Small intestine (tissue), 7 donors: ENCODE measurements at regions not wholly inside any gene's neighbourhood (a gene's known extent, or its start where the extent isn't known, plus 50 kb on each side); places are given as distances from the start of the nearest gene placed in this dataset.
"Not testable (repeated sequence)": the region's sequence is repeated elsewhere in the genome, so short reads cannot be mapped to it uniquely, and the experiment has no call there.

Experiments
- DNase-seq, 2 donors: peaks; one replicate each; pipeline versions ENCODE4 v3.0.0 to v3.0.0-alpha.2; 2013
- FAIRE-seq: peaks from 2 replicates; lab custom pipeline; 2012; peaks lifted over from hg19 to GRCh38; lab: Jason Lieb, UNC
- H3K27ac ChIP-seq, 3 donors: one replicate each; pipeline ENCODE4 v1.5.1; 2013; ENCODE audit warnings: low read length in 2 of 3, mild to moderate bottlenecking in 2 of 3, control low read depth in 1 of 3, inconsistent platforms in 1 of 3, low read depth in 1 of 3, moderate library complexity in 1 of 3
- H3K27me3 ChIP-seq, 3 donors: one replicate each; pipeline ENCODE4 v1.6.1; 2013; ENCODE audit warnings: low read length in 3 of 3, inconsistent platforms in 1 of 3; ENCODE audit not compliant: control insufficient read depth in 3 of 3, insufficient read depth in 3 of 3
- H3K36me3 ChIP-seq, 3 donors: one replicate each; pipeline ENCODE4 v1.6.1; 2013; ENCODE audit warnings: low read length in 3 of 3, inconsistent platforms in 1 of 3, low read depth in 1 of 3, mild to moderate bottlenecking in 1 of 3, moderate library complexity in 1 of 3; ENCODE audit not compliant: control insufficient read depth in 3 of 3, insufficient read depth in 2 of 3
- H3K4me1 ChIP-seq, 3 donors: one replicate each; pipeline ENCODE4 v1.6.1; 2013; ENCODE audit warnings: low read length in 2 of 3, inconsistent platforms in 1 of 3, low read depth in 1 of 3, mild to moderate bottlenecking in 1 of 3, moderate library complexity in 1 of 3; ENCODE audit not compliant: control insufficient read depth in 3 of 3, insufficient read depth in 2 of 3
- H3K4me3 ChIP-seq, 3 donors: one replicate each; pipeline ENCODE4 v1.5.1; 2013; ENCODE audit warnings: low read length in 3 of 3, control low read depth in 1 of 3, inconsistent platforms in 1 of 3, low read depth in 1 of 3, mild to moderate bottlenecking in 1 of 3, moderate library complexity in 1 of 3
- H3K9me3 ChIP-seq, 2 donors: one replicate each; pipeline ENCODE4 v1.6.1; 2013; ENCODE audit warnings: low read depth in 1 of 2, low read length in 1 of 2; ENCODE audit not compliant: control insufficient read depth in 2 of 2, insufficient read depth in 1 of 2
- WGBS, 3 donors: extraction: QIAGEN DNeasy Blood & Tissue Kit; methylation state at CpG; one replicate each; pipeline ENCODE4 v1.1.7; 2013; 5-methylcytosine and 5-hydroxymethylcytosine counted together
- donor health status: healthy with polysubstance abuse.
- donor health status: control.
- donor health status: control.
- donor health status: Bipolar disorder and iron deficiency.
- donor health status: healthy.

DNA sequence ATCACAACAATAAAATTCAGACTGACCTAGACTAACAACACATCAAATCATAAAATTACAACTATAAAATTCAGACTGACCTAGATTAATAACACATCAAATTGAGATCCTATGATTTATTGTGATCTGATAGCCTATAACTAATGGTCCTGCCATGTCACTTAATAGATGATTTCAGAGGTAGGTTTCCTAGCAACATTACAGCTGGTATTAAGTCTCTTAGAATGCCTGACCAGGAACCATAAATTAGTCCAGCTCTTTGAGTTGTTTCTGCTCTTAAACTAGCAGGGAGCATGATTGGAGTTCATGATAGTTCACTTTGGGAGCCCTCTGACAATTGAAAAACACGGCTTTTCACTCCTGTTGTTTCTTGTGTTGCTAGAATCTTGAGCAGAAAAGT lies 318.9 kb downstream of the BMPER start:
- no peak for DNase-seq
- WGBS, 3 donors, result 18 to 42% (median 28%) methylated on average over 1 of the region's 1 CpG
- H3K4me1 ChIP-seq, result no peaks in the 10 kb centered on the region
- no peaks in the 10 kb centered on the region for H3K36me3 ChIP-seq
- FAIRE-seq, result no peak
- no peak overlapping the region for H3K27ac ChIP-seq
- H3K4me3 ChIP-seq, result no peak overlapping the region
- H3K9me3 ChIP-seq, result no peaks in the 10 kb centered on the region
- no peaks in the 10 kb centered on the region for H3K27me3 ChIP-seq

DNA sequence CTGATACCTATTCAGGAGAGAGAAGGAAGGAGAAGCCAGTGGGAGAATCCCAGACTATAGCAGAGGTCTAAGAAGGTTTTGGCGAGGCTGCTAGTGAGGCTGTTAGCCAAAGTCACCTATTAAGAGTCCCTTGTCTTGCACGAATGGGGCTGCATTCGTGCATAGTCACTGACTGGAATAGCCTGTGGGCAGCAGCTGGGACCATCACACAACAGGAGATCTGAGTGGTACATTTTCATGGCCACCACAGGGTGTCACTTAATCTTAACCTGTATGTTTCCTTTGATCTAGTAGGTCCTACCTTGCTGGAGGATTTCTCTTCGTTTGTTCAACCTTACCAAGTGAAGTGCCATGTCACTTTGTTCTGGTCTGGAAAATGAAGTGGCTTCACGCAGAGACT lies 319.9 kb downstream of the BMPER start:
- Histone ChIP-seq H3K36me3 (no peaks in the 10 kb centered on the region), H3K9me3 (no peaks in the 10 kb centered on the region), H3K4me3 (no peak overlapping the region), H3K4me1 (no peaks in the 10 kb centered on the region), H3K27me3 (no peaks in the 10 kb centered on the region), H3K27ac (no peak overlapping the region)
- DNase-seq (no peak), FAIRE-seq (no peak)
- WGBS, 3 donors, result 66 to 76% (median 70%) methylated on average over 5 of the region's 5 CpGs

DNA sequence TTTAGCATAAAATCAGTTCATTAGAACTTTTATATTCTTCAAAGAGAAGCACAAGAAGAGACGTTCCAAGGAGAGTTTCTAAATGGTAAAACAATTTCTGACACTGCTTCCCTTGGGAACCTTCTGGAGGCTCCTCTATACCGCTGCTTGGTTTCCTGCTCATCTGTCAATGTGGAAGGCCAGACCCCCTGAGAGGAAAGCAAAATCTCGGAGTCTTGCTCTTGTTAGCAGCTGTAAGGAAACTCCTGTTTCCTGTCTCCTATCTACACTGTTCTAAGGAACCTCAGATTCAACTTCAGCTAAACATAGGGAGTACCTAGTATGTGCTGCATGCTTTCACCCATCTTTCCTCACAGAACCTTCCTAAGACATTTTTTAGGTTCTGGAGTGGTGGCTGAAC lies 322.2 kb downstream of the BMPER start:
- H3K9me3 ChIP-seq, result no peaks in the 10 kb centered on the region
- H3K27ac ChIP-seq, result no peak overlapping the region
- no peak for DNase-seq
- H3K27me3 ChIP-seq, result no peaks in the 10 kb centered on the region
- H3K4me1 ChIP-seq, result no peaks in the 10 kb centered on the region
- FAIRE-seq, result no peak
- H3K36me3 ChIP-seq, result no peaks in the 10 kb centered on the region
- H3K4me3 ChIP-seq, result no peak overlapping the region
- 33 to 47% (median 45%) methylated on average over 3 of the region's 3 CpGs for WGBS, 3 donors

GRCh38 chr7:34235101-34235500 lies 329.8 kb downstream of the BMPER start:
- not testable (repeated sequence) for H3K27ac ChIP-seq, H3K4me3 ChIP-seq, H3K27me3 ChIP-seq, H3K36me3 ChIP-seq, FAIRE-seq, H3K9me3 ChIP-seq, H3K4me1 ChIP-seq, DNase-seq
- WGBS, 3 donors, result 78 to 81% (median 80%) methylated on average over 5 of the region's 5 CpGs

GRCh38 chr7:34236057-34236456 lies 330.7 kb downstream of the BMPER start:
- no peak for FAIRE-seq
- 71 to 88% (median 80%) methylated on average over 2 of the region's 2 CpGs for WGBS, 3 donors

DNA sequence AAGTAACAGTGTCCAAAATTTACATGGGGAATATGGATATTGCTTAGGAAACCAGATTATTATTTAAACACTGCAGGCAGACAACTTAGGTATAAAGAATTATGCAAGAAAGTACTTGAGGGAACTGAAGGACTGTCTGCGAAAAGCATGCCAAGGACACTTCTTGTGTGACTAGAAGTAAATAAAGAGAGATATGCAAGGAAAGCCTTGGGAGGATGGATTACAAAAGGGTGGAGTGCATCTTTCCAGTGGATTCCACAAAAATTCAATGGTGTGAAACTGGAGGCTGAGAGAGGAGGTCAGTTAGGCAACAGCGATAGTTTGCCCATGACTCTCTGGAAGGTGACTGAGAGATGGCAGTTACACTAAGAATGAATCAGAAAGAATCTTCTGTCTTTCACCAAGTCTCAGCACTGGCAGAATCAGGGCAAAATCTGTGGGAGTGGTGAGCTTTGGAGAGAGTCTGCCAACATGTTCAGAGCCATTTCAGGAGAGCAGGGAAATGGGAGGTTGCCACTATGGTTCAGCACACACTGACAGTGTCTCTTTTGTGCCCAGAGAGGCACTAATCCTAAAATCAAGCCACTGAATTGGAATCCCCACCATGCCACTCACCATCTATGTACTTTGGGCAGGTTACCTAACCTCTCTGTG lies 331.6 kb downstream of the BMPER start:
- Histone ChIP-seq H3K27ac (no peak overlapping the region), H3K4me3 (no peak overlapping the region), H3K4me1 (no peaks in the 10 kb centered on the region), H3K9me3 (no peaks in the 10 kb centered on the region), H3K36me3 (no peaks in the 10 kb centered on the region), H3K27me3 (no peaks in the 10 kb centered on the region)
- FAIRE-seq (no peak), DNase-seq (no peak)
- 65 to 87% (median 72%) methylated on average over 2 of the region's 2 CpGs for WGBS, 3 donors

More at GRCh38 chr7:34236057-34236456, 330.7 kb downstream of the BMPER start:
- Histone ChIP-seq H3K4me3 (no peak overlapping the region), H3K36me3 (no peaks in the 10 kb centered on the region), H3K27ac (no peak overlapping the region), H3K4me1 (no peaks in the 10 kb centered on the region), H3K9me3 (no peaks in the 10 kb centered on the region), H3K27me3 (no peaks in the 10 kb centered on the region)
- no peak for DNase-seq

GRCh38 chr7:34237493-34237849 lies 332.1 kb downstream of the BMPER start:
- FAIRE-seq, result no peak
- no peak for DNase-seq
- 35 to 57% (median 36%) methylated on average over 1 of the region's 1 CpG for WGBS, 3 donors
- H3K9me3 ChIP-seq, result no peaks in the 10 kb centered on the region
- no peaks in the 10 kb centered on the region for H3K36me3 ChIP-seq
- H3K27me3 ChIP-seq, result no peaks in the 10 kb centered on the region
- H3K4me1 ChIP-seq, result no peaks in the 10 kb centered on the region
- no peak overlapping the region for H3K4me3 ChIP-seq
- no peak overlapping the region for H3K27ac ChIP-seq

GRCh38 chr7:34240417-34240816 lies 335.1 kb downstream of the BMPER start:
- Histone ChIP-seq H3K4me1 (no peaks in the 10 kb centered on the region), H3K27me3 (no peaks in the 10 kb centered on the region), H3K27ac (no peak overlapping the region), H3K9me3 (no peaks in the 10 kb centered on the region), H3K36me3 (no peaks in the 10 kb centered on the region), H3K4me3 (no peak overlapping the region)
- no peak for DNase-seq
- FAIRE-seq, result no peak
- WGBS, 3 donors, result 77 to 83% (median 79%) methylated on average over 4 of the region's 4 CpGs

DNA sequence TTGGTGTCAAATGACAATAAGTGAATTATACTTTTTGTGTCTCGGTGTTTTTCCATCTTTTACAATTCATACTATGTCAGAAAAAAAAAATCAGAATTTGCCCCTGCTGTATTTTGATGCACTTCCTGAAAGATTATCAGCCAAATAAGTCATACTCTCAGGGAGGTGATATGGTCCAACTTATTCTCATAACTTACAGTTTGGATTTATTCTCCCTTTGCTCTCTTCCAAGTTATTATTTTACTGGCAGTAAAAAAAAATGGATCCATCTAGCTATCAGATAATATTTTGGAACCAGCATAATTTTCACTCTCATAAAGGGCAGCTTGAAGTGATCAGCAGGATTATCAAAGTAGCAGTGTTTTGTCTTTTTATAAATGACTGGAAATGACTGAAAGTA lies 337.1 kb downstream of the BMPER start:
- no peak overlapping the region for H3K4me3 ChIP-seq
- no peak for DNase-seq
- 72 to 80% (median 79%) methylated on average over 1 of the region's 1 CpG for WGBS, 3 donors

More for the DNA sequence above, 337.1 kb downstream of the BMPER start:
- Histone ChIP-seq H3K9me3 (no peaks in the 10 kb centered on the region), H3K27me3 (no peaks in the 10 kb centered on the region), H3K36me3 (no peaks in the 10 kb centered on the region), H3K27ac (no peak overlapping the region), H3K4me1 (no peaks in the 10 kb centered on the region)
- no peak for FAIRE-seq
